ENCODE measurements at regions not wholly inside any gene's neighbourhood (a gene's known extent, or its start where the extent isn't known, plus 50 kb on each side); places are given as distances from the start of the nearest gene placed in this dataset.

GRCh38 chr2:146985753-146986152 lies 859.1 kb upstream of the ACVR2A start:
- Histone ChIP-seq H3K9me2 (ENCODE audit: insufficient read depth) (no peaks in the 10 kb centered on the region), H3K27ac (ENCODE audit: low read depth, low read length) (no peak overlapping the region), H3K9ac (ENCODE audit: low read length) (no peak overlapping the region), H3K9me3 (ENCODE audit: control insufficient read depth in 1 of 2, insufficient read depth in 1 of 2, low read depth in 1 of 2, low read length in 2 of 2) (no peaks in the 10 kb centered on the region), H3K4me1 (ENCODE audit: control insufficient read depth in 1 of 2, insufficient read depth in 2 of 2, low read length in 2 of 2) (no peaks in the 10 kb centered on the region), H3K27me3 (ENCODE audit: insufficient read depth, low read length) (no peaks in the 10 kb centered on the region), H2AFZ (ENCODE audit: low read depth, low read length, poor library complexity, severe bottlenecking) (no peak overlapping the region), H3K36me3 (ENCODE audit: control insufficient read depth in 1 of 2, insufficient read depth in 2 of 2, low read length in 2 of 2) (no peaks in the 10 kb centered on the region), H3K79me2 (ENCODE audit: insufficient read depth, low read length) (no peaks in the 10 kb centered on the region), H3K4me2 (ENCODE audit: low read length) (no peak overlapping the region), H3K4me3 (replicated peaks in 1 of 2; ENCODE audit: low read depth in 1 of 2, low read length in 2 of 2) (no peak overlapping the region), H4K20me1 (ENCODE audit: insufficient read depth) (no peaks in the 10 kb centered on the region)
- ATAC-seq (no peak), DNase-seq (ENCODE audit: low read depth, low spot score) (no peak)
- CTCF ChIA-PET = no interaction called here
- POLR2A ChIA-PET = no interaction called here
- TF ChIP-seq POLR2AphosphoS5 (IDR thresholded peaks at IDR 0.05; ENCODE audit: low read depth, low read length) (no peak), CTCF (IDR thresholded peaks at IDR 0.05 in 2 of 3, conservative IDR thresholded peaks at IDR 0.05 in 1 of 3; ENCODE audit: borderline replicate concordance in 1 of 3, insufficient read depth in 1 of 3, low read depth in 2 of 3, low read length in 2 of 3) (no peak), EZH2phosphoT487 (IDR thresholded peaks at IDR 0.05; ENCODE audit: borderline replicate concordance) (no peak), SIN3A (IDR thresholded peaks at IDR 0.05; ENCODE audit: low read depth) (no peak), CEBPB (IDR thresholded peaks at IDR 0.05; ENCODE audit: low read depth) (no peak), JUND (IDR thresholded peaks at IDR 0.05) (no peak), YY1 (IDR thresholded peaks at IDR 0.05; ENCODE audit: extremely low read depth, insufficient replicate concordance, low read depth, low read length) (no peak), SP1 (IDR thresholded peaks at IDR 0.05; ENCODE audit: low read depth) (no peak), ZNF274 (IDR thresholded peaks at IDR 0.05; ENCODE audit: low read depth, low read length) (no peak), SRF (IDR thresholded peaks at IDR 0.05; ENCODE audit: low read depth) (no peak), RAD21 (IDR thresholded peaks at IDR 0.05; ENCODE audit: low read depth) (no peak), ELF1 (IDR thresholded peaks at IDR 0.05; ENCODE audit: borderline replicate concordance, low read depth) (no peak), ATF3 (IDR thresholded peaks at IDR 0.05) (no peak), EZH2 (IDR thresholded peaks at IDR 0.05) (no peak), POLR2A (IDR thresholded peaks at IDR 0.05; ENCODE audit: borderline replicate concordance, extremely low read depth, insufficient read depth, insufficient read length) (no peak), MAX (IDR thresholded peaks at IDR 0.05) (no peak), REST (IDR thresholded peaks at IDR 0.05; ENCODE audit: low read depth) (no peak), CBX3 (IDR thresholded peaks at IDR 0.05; ENCODE audit: low read depth) (no peak)
- BruUV-seq (replicated peaks) = no TSS peak
- intact Hi-C loops (cut with micrococcal nuclease) = no loop called here
- RAD21 ChIA-PET (ENCODE audit: low non-redundant PET in 1 of 2, low total read pairs in 2 of 2, uncharacterized antibody in 2 of 2, unreplicated experiment in 2 of 2) = no interaction called here
